GDM1 (cell line): ENCODE measurements at regions not wholly inside any gene's neighbourhood (a gene's known extent, or its start where the extent isn't known, plus 50 kb on each side); places are given as distances from the start of the nearest gene placed in this dataset.
"Not testable (repeated sequence)": the region's sequence is repeated elsewhere in the genome, so short reads cannot be mapped to it uniquely, and the experiment has no call there.

ENCODE experiments used
- DNase-seq: peaks from one replicate; lab custom pipeline; 2025; lab: John Stamatoyannopoulos, UW

GRCh38 chr3:110685630-110686029 is 386.0 kb upstream of the NECTIN3 start:
- DNase-seq: no peak

DNA sequence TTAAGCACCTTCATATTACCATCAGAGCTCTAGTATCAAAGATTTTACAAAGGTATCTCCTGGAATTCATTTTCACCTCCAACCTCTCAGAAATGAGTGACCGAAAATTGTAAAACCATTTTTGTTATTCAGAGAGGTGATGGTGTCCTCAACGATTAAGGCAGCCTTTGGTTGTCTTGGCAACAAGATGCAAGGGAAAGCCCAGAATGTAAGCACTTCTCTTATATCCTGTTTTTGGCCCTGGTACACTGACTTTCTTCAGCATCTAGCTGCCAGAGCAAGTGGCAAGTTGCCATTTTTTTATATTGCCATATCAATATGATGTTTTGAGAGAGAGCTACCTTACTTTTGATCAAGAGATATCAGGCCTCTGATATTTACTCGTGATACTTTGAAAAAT is 384.9 kb upstream of the NECTIN3 start:
- no peak for DNase-seq

GRCh38 chr3:110687138-110687537 is 384.5 kb upstream of the NECTIN3 start:
- DNase-seq: no peak

DNA sequence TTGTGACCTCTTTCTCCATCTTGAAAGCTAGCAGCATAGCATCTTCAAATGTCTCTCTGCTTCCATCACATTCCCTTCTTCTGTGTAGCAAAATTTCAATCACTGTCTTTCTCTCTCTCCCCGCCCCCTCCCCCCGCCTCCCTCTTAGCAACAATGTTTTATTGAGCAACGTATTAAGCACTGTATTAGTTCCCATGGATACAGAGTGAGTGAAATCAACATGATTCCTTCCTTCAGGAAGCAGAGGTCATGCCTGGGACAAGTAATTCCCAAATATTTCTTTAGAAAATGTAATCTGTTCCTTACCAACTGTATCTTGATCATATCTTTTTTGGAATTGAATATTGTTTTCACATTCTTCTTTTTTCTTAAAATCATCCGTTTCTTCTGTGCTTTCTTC is 373.7 kb upstream of the NECTIN3 start:
- no peak for DNase-seq

GRCh38 chr3:110704332-110704731 is 367.3 kb upstream of the NECTIN3 start:
- DNase-seq: not testable (repeated sequence)

DNA sequence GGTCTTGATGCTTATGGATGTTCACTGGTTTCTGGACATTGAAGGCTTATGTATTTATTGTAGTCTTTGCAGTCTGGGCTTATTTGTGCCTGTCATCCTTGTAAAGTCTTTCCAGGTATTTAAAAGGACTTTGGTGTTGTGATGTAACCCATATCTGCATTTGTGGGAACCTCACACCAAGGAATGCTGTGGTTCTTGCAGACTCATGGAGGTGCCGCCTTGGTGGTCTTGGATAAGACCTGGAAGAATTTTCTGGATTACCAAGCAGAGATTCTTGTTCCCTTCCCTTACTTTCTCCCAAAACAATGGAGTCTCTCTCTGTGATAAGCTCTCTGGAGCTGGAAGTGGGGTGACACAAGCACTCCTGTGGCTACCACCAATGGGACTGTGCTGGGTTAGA is 363.5 kb upstream of the NECTIN3 start:
- DNase-seq: no peak

GRCh38 chr3:110710156-110710555 is 361.5 kb upstream of the NECTIN3 start:
- no peak for DNase-seq

DNA sequence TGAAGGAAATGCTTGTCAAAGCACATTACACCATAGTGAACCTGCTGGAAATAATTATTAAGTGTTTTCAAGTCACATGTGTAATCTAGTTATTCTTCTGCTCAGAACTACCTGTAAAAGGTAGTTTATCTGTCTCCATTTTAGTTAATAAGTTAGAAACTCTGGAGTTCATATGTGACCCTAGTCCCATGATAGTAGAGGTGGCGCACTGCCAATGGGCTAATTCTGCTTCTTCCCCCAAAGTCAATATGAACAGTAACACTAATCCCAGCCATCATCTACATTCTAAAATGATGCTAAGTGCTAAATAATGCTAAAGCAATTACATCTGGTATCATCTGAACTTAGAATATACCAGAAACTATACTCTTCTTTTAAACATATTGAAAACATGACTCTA is 361.0 kb upstream of the NECTIN3 start:
- DNase-seq: no peak

DNA sequence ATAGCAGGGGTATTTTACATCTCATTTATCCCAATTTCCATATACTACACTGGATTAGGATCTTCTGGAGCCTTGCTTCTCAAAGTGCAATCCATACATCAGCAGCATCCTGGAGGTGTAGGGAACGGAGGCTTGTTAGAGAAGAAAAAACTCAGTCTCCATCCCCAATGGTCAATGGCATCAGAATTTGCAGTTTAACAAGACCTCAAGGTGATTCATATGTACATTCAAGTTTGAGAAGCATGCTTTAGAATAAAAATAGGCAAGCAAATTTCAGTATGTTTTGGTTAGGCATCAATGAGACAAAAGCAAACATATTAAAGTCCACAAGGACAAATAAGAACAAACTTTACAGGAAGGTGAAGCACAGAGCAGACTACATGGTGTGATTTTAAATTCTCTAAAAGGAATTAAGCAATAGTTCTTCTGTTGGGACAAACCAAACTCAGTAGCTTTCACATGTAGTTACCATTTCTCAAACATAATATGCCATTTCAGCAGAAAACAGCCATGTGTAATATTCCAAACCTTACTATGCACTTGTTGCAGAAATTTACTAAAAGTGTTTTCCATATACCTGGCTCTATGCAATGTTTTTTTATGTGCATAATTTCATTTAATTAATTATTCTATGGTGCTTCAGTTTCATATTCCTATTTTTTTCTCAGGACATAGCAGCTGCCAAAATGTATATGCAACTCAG is 360.3 kb upstream of the NECTIN3 start:
- no peak for DNase-seq

- DNase-seq: no peak
Measured at GRCh38 chr3:110711851-110712516, 359.6 kb upstream of the NECTIN3 start.

DNA sequence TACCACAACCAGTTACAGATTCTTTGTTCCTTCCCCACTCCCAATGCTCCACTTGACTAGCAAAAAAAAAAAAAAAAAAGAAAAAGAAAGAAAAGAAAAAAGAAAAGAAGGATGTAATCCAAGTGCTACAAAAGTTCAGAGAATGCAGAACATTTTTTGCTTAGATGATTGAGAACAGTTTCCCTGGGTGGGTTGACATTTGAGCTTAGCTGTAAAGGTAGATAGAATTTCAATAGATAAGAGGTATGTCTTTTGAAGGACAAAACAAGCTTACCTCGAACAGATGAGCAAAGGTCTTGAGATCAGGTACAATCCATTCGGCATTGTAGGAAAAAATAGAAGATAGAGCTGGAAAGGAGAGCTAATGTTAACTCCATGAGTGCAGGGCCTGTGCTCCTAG is 344.6 kb upstream of the NECTIN3 start:
- DNase-seq: no peak

DNA sequence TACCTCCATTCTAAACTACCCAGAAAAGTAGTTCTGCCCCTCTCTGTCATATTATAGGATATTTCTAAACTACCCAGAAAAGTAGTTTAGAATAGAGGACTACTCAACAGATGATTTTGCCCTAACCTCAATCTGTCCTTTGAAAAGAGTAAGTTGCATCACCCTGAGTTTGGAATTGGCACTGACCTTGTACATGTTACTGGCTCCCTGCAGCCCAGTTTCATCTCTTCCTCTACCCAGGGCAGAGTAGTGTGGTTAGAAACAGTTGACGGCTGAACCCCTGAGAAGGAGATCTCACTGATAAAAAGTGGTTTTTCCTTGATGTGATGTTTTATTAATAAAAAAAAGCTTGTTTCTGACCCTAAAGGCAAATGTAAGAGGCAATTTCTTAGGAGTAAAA is 340.5 kb upstream of the NECTIN3 start:
- no peak for DNase-seq

DNA sequence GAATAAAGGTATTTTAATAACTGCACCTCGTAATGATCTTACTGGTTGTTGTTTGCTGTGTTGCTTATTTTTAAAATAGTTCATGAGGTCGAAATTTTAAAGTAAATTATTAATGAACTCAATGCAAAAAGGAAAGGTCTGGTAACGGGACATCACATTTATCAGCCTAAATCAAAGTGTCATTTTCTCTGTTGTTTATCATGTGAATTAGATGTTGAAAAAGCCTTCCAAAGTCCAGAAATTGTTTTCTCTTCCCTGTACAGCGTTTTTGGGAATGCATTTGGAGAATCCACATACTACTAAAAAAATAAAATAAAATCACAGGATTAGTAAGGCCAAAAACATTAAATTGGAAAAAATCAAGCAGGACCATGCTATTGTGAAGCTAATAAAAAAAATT is 339.2 kb upstream of the NECTIN3 start:
- no peak for DNase-seq

- DNase-seq: no peak
Measured at GRCh38 chr3:110733045-110733444, 338.6 kb upstream of the NECTIN3 start.

DNA sequence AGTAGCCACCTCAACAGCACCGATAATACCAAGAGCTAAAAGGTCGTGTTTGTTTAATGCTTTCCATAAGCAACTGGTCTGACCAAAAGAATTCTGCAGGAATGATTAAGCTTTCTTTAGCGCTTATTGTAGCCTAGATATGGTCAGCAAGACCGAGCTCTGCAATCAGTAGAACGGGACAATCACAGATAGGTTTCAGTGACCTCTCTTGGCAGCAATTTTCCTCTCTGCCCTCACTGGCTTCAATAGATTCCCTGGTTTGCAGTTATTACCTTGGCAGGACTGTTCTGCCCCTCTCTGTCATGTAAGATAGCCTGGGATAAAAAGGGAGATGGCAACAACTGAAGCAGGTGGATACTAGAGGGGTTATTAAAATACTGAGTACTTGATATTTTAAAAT is 337.1 kb upstream of the NECTIN3 start:
- DNase-seq: no peak

DNA sequence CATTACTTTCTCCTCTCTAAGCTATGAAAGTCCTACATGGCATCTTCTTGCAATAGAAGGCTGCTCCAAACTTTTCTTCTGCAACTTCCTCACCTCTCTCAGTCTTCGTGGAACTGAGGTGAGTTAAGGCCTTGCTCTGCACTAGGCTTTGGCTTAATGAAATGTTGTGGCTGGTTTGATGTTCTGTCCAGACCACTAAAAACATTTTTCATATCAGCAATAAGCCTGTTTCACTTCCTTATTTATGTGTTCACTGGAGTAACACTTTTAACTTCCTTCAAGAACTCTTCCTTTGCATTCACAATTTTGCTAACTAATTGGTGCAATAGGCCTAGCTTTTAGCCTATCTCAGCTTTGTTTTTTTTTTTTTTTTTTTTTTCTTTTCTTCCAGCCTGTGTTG is 335.3 kb upstream of the NECTIN3 start:
- DNase-seq: no peak

DNA sequence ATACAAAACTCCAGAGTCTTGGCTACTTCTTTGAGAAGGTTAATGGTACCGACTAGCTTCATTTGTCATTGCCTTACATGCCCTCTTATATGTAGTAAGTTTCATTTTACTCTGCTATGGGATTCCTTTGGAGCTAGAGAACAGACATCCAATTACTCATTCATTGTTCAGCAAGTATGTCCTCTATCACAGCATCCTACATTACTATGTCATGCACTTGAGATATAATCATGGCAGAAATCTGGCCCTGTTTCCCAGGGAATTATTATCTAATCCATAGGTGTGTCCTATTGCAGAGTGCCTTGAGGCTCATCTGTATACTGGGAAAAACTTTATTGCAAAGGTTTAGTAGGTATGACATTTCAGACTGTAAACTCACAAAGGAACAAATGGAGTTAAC is 333.1 kb upstream of the NECTIN3 start:
- DNase-seq: no peak

GRCh38 chr3:110741891-110742290 is 329.7 kb upstream of the NECTIN3 start:
- no peak for DNase-seq

DNA sequence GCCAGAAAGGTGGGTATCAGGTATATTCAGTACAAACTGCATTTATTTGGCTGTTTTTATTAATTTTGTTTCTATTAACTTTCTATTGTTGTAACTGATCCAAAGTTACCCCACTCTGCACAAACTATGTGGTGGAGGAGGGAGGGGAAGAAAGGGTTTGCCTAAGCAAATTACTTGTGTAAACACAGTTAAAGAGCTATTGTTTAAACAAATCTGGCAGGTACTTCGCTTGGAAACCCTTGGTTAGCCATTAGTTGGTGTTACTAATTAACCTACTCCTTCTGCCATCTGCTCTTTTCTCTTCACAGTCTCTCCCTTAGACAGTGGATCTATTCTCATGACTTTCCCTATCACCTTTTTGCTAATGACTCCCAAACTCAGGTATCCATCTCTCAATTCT is 328.4 kb upstream of the NECTIN3 start:
- no peak for DNase-seq

DNA sequence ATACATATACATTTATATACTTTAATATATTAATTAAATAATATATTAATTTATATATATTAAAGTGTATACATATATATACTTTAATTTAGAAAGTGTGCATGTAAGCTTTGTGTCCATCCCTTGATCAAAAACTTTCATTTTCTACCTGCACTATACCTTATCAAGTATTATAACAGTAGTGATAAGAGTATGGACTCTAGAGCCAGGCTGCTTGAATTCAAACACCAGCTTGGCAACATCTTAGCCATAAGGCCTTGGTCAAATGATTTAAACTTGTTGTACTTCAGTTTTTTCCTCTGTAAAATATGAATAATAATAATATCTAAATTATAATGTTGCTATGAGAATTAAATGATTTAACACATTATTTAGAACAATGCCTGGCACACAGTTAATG is 327.6 kb upstream of the NECTIN3 start:
- no peak for DNase-seq

- DNase-seq: no peak
Measured at GRCh38 chr3:110744723-110745122, 326.9 kb upstream of the NECTIN3 start.

- no peak for DNase-seq
Measured at GRCh38 chr3:110749006-110749405, 322.6 kb upstream of the NECTIN3 start.

DNA sequence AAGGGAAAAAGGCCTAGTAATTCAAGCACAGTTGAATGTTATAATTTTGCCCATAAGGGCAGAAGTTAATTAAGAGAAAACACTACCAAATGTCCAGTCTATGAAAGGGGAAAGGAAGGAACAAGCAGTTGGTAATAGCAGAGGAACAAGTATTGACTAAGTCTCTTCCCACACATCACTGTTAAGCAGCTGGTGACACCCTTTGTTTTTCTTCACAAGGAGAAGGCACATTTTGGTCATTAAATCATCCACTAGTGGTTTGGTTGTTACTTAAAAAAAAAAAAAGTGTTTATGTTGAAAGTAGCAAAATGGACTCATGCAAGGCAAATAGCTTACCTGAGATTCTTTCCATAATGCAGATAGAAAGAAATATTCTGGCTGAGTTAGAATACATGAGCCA is 321.4 kb upstream of the NECTIN3 start:
- no peak for DNase-seq

GRCh38 chr3:110752307-110752706 is 319.3 kb upstream of the NECTIN3 start:
- DNase-seq: no peak
